Gastrocnemius medialis (tissue), 4 donors: ENCODE measurements at regions not wholly inside any gene's neighbourhood (a gene's known extent, or its start where the extent isn't known, plus 50 kb on each side); places are given as distances from the start of the nearest gene placed in this dataset.
A peak's percentile ranks its signal among the peaks of the same experiment; 100 is the strongest.

Experiments used
- ATAC-seq, 2 donors: fragments of 150-250 bp; one replicate each; pipeline ENCODE4 v1.9.1; 2016
- DNase-seq, 2 donors: peaks; one replicate each; pipeline ENCODE4 v3.0.0-alpha.2; 2019
- H3K27ac ChIP-seq, 4 donors: fragments of 200-600 bp; sonication (generic); 1 replicate in 1 of 4; 2 replicates in 3 of 4; pipeline ENCODE4 v1.5.1; 2016 to 2018; ENCODE audit warnings: mild to moderate bottlenecking in 2 of 4, moderate library complexity in 1 of 4
- H3K27me3 ChIP-seq, 3 donors: fragments of 200-600 bp; sonication (generic) in 2 of 3; 1 replicate in 1 of 3; 2 replicates in 2 of 3; pipeline versions ENCODE4 v1.5.1 to v1.6.0; 2016 to 2019; ENCODE audit warnings: mild to moderate bottlenecking in 1 of 3, moderate library complexity in 1 of 3
- H3K36me3 ChIP-seq, 2 donors: fragments of 200-600 bp; sonication (generic) in 1 of 2; one replicate each; pipeline ENCODE4 v1.5.1; 2017 to 2018
- H3K4me1 ChIP-seq, 2 donors: fragments of 200-600 bp; sonication (generic) in 1 of 2; one replicate each; pipeline ENCODE4 v1.5.1; 2016 to 2017; ENCODE audit warnings: mild to moderate bottlenecking in 2 of 2
- H3K4me3 ChIP-seq, 4 donors: fragments of 200-600 bp; sonication (generic) in 3 of 4; 1 replicate in 1 of 4; 2 replicates in 3 of 4; pipeline ENCODE4 v1.5.1; 2016 to 2019; ENCODE audit warnings: mild to moderate bottlenecking in 2 of 4
- H3K9me3 ChIP-seq, 3 donors: fragments of 200-600 bp; sonication (generic) in 2 of 3; 1 replicate in 1 of 3; 2 replicates in 2 of 3; pipeline ENCODE4 v1.5.1; 2016 to 2019
- CTCF ChIP-seq, 5 experiments: fragments of 450-650 bp in 3 of 5; fragments of 200-600 bp in 2 of 5; sonication (generic) in 2 of 5; IDR thresholded peaks in 4 of 5; conservative IDR thresholded peaks in 1 of 5; 1 replicate in 4 of 5; 2 replicates in 1 of 5; pipeline ENCODE4 v1.5.1; 2016 to 2019; ENCODE audit warnings: antibody characterized with exemption in 5 of 5, mild to moderate bottlenecking in 3 of 5, moderate library complexity in 3 of 5
- POLR2A ChIP-seq, 2 donors: fragments of 450-650 bp; IDR thresholded peaks; one replicate each; pipeline ENCODE4 v1.6.1; 2017; ENCODE audit warnings: antibody characterized with exemption in 2 of 2, mild to moderate bottlenecking in 2 of 2, moderate library complexity in 2 of 2
- in situ Hi-C, 4 donors: fragments of 200-750 bp; cut with MboI; loops; one replicate each; pipeline versions ENCODE4 v1.15.0 to v1.8.0; 2017; ENCODE audit warnings: low sequenced_read_pairs in 4 of 4
- intact Hi-C: fragments of 100-400 bp; cut with DNase I; formaldehyde crosslinking; loops from one replicate; pipeline ENCODE4 v1.15.1; 2023; ENCODE audit warnings: low total_unique reads

DNA sequence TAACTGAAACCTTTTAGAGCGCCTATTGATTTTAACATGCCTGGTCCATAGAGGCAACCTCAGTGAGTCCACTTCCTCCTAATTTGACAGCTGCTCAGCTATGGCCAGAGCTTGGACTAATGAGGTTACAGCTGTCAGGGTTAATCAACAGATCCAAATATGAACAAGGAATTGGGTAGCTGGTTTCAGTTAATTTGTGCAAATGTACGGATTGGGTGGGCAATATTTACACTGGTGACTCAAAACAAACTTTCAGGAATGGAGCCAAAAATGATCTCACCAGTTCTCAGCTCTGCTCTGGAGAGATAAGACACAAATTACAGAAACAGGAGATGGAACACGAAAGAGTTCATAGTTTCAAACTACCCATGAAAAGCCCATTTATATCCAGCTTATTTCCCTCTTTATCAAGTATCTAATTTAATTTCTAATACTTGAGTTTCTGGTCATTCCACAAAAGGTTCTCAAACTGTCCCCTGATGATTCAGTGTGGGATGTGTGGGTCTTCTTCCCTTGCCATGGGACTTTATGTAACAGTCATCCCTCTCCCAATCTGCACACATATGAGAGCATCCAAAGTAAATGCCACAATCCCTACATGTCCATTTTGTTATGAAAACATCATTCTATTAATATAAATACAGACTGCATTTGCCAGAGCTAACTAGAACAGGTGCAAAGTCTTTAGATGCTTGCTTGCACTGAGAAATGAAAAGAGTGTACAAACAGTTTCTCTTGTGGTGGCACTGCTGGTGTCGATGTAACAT is 149.9 kb downstream of the RPS12 start:
- no peak for DNase-seq
- no peaks in the 10 kb centered on the region for H3K27me3 ChIP-seq
- peak overlapping the region in 3 of 4 donors; percentile 38 to 69 (median 51) for H3K27ac ChIP-seq
- H3K36me3 ChIP-seq = no peaks in the 10 kb centered on the region
- in situ Hi-C loops (loop anchor here (5.0 to 25.0 kb wide), 5 partner anchors 198 to 598 kb away; no protein-coding TSS in a partner anchor), intact Hi-C loops (loop anchor here (5.0 to 10.0 kb wide), 3 partner anchors 208 to 411 kb away; partner anchors contain the start of gene EYA4)
- TF ChIP-seq CTCF (IDR thresholded peaks at IDR 0.05 in 4 of 5, conservative IDR thresholded peaks at IDR 0.05 in 1 of 5) (no peak), POLR2A (IDR thresholded peaks at IDR 0.05) (no peak)
- peaks cover 19 to 23% of the 10 kb centered on the region in 2 donors for H3K4me1 ChIP-seq
- ATAC-seq = no peak
- H3K9me3 ChIP-seq = no peaks in the 10 kb centered on the region
- no peak overlapping the region for H3K4me3 ChIP-seq

DNA sequence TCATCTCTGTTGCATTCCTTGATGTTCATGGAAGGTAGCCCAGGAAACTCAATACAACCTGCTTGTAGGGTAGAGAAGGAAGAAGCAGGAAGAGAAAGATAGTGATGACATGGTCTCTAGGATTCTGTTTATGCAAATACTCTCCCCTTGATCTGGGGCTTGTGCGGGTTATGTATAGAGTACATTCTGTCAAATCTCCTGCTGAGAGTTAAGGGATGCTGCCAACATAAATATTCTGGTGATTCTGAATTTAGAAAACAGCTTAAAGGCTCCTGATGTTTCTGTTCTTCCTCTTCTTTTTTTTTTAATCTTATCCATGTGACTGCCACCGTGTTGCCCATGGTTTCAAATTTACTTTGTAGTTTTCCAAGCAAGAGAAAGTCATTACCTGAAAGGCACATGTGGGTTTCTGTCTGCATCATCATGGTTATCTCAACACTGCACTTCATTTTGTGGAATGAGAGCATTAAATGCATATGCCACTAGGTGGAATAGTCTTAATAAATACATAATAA is 150.6 kb downstream of the RPS12 start:
- TF ChIP-seq CTCF (IDR thresholded peaks at IDR 0.05 in 4 of 5, conservative IDR thresholded peaks at IDR 0.05 in 1 of 5) = no peak
- TF ChIP-seq POLR2A (IDR thresholded peaks at IDR 0.05) = no peak
- Histone ChIP-seq H3K4me3 (no peak overlapping the region), H3K27ac (peak overlapping the region in 3 of 4 donors; percentile 38 to 69 (median 51)), H3K9me3 (no peaks in the 10 kb centered on the region), H3K4me1 (peaks cover 19 to 23% of the 10 kb centered on the region in 2 donors), H3K36me3 (no peaks in the 10 kb centered on the region), H3K27me3 (no peaks in the 10 kb centered on the region)
- in situ Hi-C loops = loop anchor here (5.0 to 25.0 kb wide), 5 partner anchors 197 to 597 kb away; no protein-coding TSS in a partner anchor
- ATAC-seq (peak; percentile 72 to 79), DNase-seq (peak in 1 of 2 donors; percentile 6)
- intact Hi-C loops = loop anchor here (5.0 to 10.0 kb wide), 3 partner anchors 207 to 410 kb away; partner anchors contain the start of gene EYA4

GRCh38 chr6:132967871-132968270 is 153.5 kb downstream of the RPS12 start:
- intact Hi-C loops = loop anchor here (10.0 kb wide), 1 partner anchor 407 kb away; no protein-coding TSS in a partner anchor
- H3K4me1 ChIP-seq = peaks cover 14 to 15% of the 10 kb centered on the region in 2 donors
- in situ Hi-C loops = loop anchor here in 3 of 4 donors (10.0 to 25.0 kb wide), 4 partner anchors 194 to 594 kb away; no protein-coding TSS in a partner anchor
- no peak for DNase-seq
- H3K36me3 ChIP-seq = no peaks in the 10 kb centered on the region
- H3K9me3 ChIP-seq = no peaks in the 10 kb centered on the region
- H3K4me3 ChIP-seq = no peak overlapping the region
- no peak for ATAC-seq
- TF ChIP-seq CTCF (IDR thresholded peaks at IDR 0.05 in 4 of 5, conservative IDR thresholded peaks at IDR 0.05 in 1 of 5) (no peak), POLR2A (IDR thresholded peaks at IDR 0.05) (no peak)
- H3K27ac ChIP-seq = no peak overlapping the region
- H3K27me3 ChIP-seq = no peaks in the 10 kb centered on the region

- Histone ChIP-seq H3K27me3 (no peaks in the 10 kb centered on the region), H3K4me3 (no peak overlapping the region), H3K4me1 (peaks cover 15 to 19% of the 10 kb centered on the region in 2 donors), H3K9me3 (no peaks in the 10 kb centered on the region), H3K36me3 (no peaks in the 10 kb centered on the region), H3K27ac (no peak overlapping the region)
- no peak for TF ChIP-seq CTCF (IDR thresholded peaks at IDR 0.05 in 4 of 5, conservative IDR thresholded peaks at IDR 0.05 in 1 of 5)
- TF ChIP-seq POLR2A (IDR thresholded peaks at IDR 0.05) = no peak
- no peak for ATAC-seq
- no peak for DNase-seq
- in situ Hi-C loops (loop anchor here in 3 of 4 donors (10.0 to 25.0 kb wide), 4 partner anchors 194 to 594 kb away; no protein-coding TSS in a partner anchor), intact Hi-C loops (loop anchor here (10.0 kb wide), 1 partner anchor 406 kb away; no protein-coding TSS in a partner anchor)
Measured at GRCh38 chr6:132968419-132968950, 154.1 kb downstream of the RPS12 start.
